ENCODE measurements at regions not wholly inside any gene's neighbourhood (a gene's known extent, or its start where the extent isn't known, plus 50 kb on each side); places are given as distances from the start of the nearest gene placed in this dataset.

DNA sequence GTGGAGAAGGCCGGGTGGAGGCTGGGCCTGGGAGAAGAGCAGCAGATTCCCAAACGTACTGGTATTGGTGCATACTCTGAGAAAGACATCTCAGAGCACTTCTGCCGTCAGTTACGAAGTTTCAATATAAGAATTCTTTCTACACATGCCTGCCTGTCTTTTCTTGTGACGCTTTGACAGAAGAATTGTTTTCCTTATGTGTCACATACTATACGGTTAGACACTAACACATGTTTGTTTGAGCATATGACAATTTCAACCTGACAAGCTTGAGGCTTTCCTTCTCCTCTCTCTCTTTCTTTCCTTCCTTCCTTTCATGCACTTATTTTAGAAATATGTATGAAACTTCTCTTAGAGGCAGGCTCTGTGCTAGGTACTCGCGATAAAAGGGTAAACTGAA, 360.0 kb downstream of the QKI start:
- no peaks in the 10 kb centered on the region for H3K9me3 ChIP-seq (ENCODE audit: control insufficient read depth, low read length)
- H3K27ac ChIP-seq (ENCODE audit: insufficient read depth, low read depth, low read length, poor library complexity, severe bottlenecking): no peak overlapping the region
- 93% methylated on average over 8 of the region's 8 CpGs for WGBS, 2 experiments
- no peaks in the 10 kb centered on the region for H3K36me3 ChIP-seq (ENCODE audit: control insufficient read depth, insufficient read depth, low read length)
- H3K27me3 ChIP-seq (ENCODE audit: control insufficient read depth, insufficient read depth, low read length, poor library complexity, severe bottlenecking): no peaks in the 10 kb centered on the region
- H3K4me3 ChIP-seq (ENCODE audit: insufficient read depth, low read depth, low read length): no peak overlapping the region
- no peaks in the 10 kb centered on the region for H3K4me1 ChIP-seq (ENCODE audit: control insufficient read depth, insufficient read depth, low read length)

DNA sequence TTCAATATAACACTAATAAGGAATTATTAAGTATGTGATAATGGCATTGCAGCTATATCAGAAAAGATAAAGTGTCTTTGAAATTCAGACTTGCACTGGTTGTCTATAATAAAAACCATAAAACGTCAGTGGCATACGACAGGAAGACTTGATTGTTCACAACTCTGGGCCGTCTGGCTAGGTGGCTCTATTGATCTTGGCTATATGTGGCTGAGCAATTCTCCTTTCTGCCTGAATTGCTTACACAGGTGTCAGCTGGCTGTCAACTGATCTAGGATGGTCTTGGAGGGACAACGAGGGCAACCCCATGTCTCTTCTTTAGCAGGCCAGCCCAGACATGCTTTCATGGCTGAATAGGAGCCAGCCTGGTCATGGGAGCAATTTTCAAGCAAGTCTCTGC, 359.1 kb downstream of the QKI start:
- H3K9me3 ChIP-seq (ENCODE audit: control insufficient read depth, low read length): no peaks in the 10 kb centered on the region
- H3K4me1 ChIP-seq (ENCODE audit: control insufficient read depth, insufficient read depth, low read length): no peaks in the 10 kb centered on the region
- no peaks in the 10 kb centered on the region for H3K36me3 ChIP-seq (ENCODE audit: control insufficient read depth, insufficient read depth, low read length)
- no peak overlapping the region for H3K4me3 ChIP-seq (ENCODE audit: insufficient read depth, low read depth, low read length)
- no peak overlapping the region for H3K27ac ChIP-seq (ENCODE audit: insufficient read depth, low read depth, low read length, poor library complexity, severe bottlenecking)
- no peaks in the 10 kb centered on the region for H3K27me3 ChIP-seq (ENCODE audit: control insufficient read depth, insufficient read depth, low read length, poor library complexity, severe bottlenecking)
- WGBS, 2 experiments: 94 to 96% methylated on average over 4 of the region's 4 CpGs

DNA sequence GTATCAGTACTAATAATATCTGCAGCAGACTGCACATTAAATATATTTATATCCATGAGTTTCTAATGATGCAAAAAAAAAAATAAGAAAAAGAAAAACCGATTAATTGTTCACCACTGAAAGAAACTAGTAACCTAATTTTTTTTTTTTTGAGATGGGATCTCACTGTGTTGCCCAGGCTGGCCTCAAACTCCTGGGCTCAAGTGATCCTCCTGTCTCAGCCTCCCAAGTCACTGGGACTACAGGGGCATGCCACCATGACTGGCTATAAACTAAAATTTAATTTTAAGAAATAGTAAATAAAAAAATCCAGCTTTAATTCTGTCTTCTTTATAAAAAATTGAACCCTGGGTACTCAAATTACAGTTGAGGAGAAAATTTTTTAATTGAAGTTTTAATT, 358.2 kb downstream of the QKI start:
- H3K36me3 ChIP-seq (ENCODE audit: control insufficient read depth, insufficient read depth, low read length): no peaks in the 10 kb centered on the region
- no peak overlapping the region for H3K27ac ChIP-seq (ENCODE audit: insufficient read depth, low read depth, low read length, poor library complexity, severe bottlenecking)
- no peaks in the 10 kb centered on the region for H3K9me3 ChIP-seq (ENCODE audit: control insufficient read depth, low read length)
- no peaks in the 10 kb centered on the region for H3K27me3 ChIP-seq (ENCODE audit: control insufficient read depth, insufficient read depth, low read length, poor library complexity, severe bottlenecking)
- H3K4me1 ChIP-seq (ENCODE audit: control insufficient read depth, insufficient read depth, low read length): no peaks in the 10 kb centered on the region
- 82 to 89% methylated on average over 1 of the region's 1 CpG for WGBS, 2 experiments
- H3K4me3 ChIP-seq (ENCODE audit: insufficient read depth, low read depth, low read length): no peak overlapping the region

DNA sequence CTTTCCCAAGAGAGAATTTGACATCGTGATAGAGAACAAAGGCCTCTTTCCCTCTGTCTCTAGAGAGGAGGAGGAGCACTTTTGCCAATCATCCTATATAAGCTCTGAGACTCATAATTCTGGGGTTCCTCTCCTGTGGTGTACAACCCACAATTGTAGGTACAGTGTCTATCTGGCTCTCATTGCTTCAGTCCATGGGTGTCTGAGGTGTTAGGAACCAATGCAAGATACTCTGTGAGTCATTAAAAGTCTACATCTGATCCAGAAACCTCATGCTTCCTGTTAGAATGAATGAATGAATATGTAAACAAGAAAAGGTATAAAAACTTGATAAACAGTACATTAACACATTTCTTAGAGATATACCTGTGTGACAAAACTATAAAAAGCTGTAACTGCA, 356.7 kb downstream of the QKI start:
- 69 to 73% methylated on average over 1 of the region's 1 CpG for WGBS, 2 experiments
- H3K27ac ChIP-seq (ENCODE audit: insufficient read depth, low read depth, low read length, poor library complexity, severe bottlenecking): no peak overlapping the region
- H3K36me3 ChIP-seq (ENCODE audit: control insufficient read depth, insufficient read depth, low read length): no peaks in the 10 kb centered on the region
- H3K9me3 ChIP-seq (ENCODE audit: control insufficient read depth, low read length): no peaks in the 10 kb centered on the region
- H3K4me3 ChIP-seq (ENCODE audit: insufficient read depth, low read depth, low read length): no peak overlapping the region
- no peaks in the 10 kb centered on the region for H3K27me3 ChIP-seq (ENCODE audit: control insufficient read depth, insufficient read depth, low read length, poor library complexity, severe bottlenecking)
- H3K4me1 ChIP-seq (ENCODE audit: control insufficient read depth, insufficient read depth, low read length): no peaks in the 10 kb centered on the region

DNA sequence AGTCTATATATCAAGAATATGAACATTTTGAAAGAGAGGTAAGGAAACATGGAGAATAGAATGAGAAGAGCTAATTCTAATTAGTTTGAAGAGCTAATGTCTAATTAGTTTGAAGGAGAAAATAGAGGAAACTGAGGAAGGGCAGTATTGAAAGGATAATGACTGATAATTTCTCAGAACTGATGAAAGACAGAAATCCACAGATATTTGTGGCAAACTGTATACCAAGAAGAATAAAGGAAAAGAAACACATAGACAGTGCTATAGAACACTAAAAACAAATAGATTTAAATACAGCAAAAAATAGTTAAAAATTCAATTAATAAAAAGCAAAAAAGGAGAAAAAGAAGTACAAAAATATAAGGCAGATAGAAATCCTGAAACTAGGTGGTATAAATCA, 354.4 kb downstream of the QKI start:
- Histone ChIP-seq H3K4me1 (ENCODE audit: control insufficient read depth, insufficient read depth, low read length) (no peaks in the 10 kb centered on the region), H3K9me3 (ENCODE audit: control insufficient read depth, low read length) (no peaks in the 10 kb centered on the region), H3K27ac (ENCODE audit: insufficient read depth, low read depth, low read length, poor library complexity, severe bottlenecking) (no peak overlapping the region), H3K4me3 (ENCODE audit: insufficient read depth, low read depth, low read length) (no peak overlapping the region), H3K27me3 (ENCODE audit: control insufficient read depth, insufficient read depth, low read length, poor library complexity, severe bottlenecking) (no peaks in the 10 kb centered on the region), H3K36me3 (ENCODE audit: control insufficient read depth, insufficient read depth, low read length) (no peaks in the 10 kb centered on the region)

DNA sequence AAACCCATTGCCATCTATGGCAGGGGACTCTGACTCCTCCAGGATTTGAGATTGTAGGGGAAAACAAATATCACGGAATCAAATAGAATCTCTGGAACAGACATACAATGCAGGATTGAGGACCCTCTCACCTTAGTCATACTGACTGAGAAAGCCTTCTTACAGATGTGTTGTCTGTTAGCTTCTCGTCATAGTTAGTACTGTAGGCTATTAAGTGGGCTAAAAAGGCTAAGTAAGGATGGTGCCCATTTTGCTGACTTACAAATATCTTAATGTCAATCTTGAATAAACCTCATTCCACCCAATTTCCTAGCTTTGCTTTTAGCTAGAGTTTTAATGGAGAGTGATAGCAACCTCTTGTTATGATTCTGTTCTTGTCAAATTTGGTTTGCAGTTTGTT, 352.4 kb downstream of the QKI start:
- Histone ChIP-seq H3K4me1 (ENCODE audit: control insufficient read depth, insufficient read depth, low read length) (no peaks in the 10 kb centered on the region), H3K9me3 (ENCODE audit: control insufficient read depth, low read length) (no peaks in the 10 kb centered on the region), H3K36me3 (ENCODE audit: control insufficient read depth, insufficient read depth, low read length) (no peaks in the 10 kb centered on the region), H3K4me3 (ENCODE audit: insufficient read depth, low read depth, low read length) (no peak overlapping the region), H3K27ac (ENCODE audit: insufficient read depth, low read depth, low read length, poor library complexity, severe bottlenecking) (no peak overlapping the region), H3K27me3 (ENCODE audit: control insufficient read depth, insufficient read depth, low read length, poor library complexity, severe bottlenecking) (no peaks in the 10 kb centered on the region)
- WGBS, 2 experiments: 93 to 95% methylated on average over 2 of the region's 2 CpGs

DNA sequence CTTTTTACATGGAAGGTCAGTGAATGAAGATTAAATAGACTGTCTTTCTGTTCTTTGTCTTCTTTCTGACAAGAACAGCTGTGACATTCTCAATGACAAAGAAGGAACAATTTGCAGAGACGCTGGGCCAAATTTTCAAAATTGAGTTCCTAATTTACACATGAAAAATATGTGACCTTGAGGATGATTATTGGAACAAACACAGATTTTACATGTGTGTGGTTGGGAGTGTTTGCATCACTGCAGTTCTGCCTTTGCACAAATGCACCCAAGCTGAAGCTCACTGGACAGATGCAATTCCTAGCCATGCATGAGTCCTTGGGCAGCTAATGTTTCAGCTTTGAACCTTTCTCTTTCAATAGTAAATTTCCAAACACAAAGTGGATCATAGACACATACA, 350.8 kb downstream of the QKI start:
- 44 to 67% methylated on average over 1 of the region's 1 CpG for WGBS, 2 experiments
- Histone ChIP-seq H3K9me3 (ENCODE audit: control insufficient read depth, low read length) (no peaks in the 10 kb centered on the region), H3K27ac (ENCODE audit: insufficient read depth, low read depth, low read length, poor library complexity, severe bottlenecking) (no peak overlapping the region)

DNA sequence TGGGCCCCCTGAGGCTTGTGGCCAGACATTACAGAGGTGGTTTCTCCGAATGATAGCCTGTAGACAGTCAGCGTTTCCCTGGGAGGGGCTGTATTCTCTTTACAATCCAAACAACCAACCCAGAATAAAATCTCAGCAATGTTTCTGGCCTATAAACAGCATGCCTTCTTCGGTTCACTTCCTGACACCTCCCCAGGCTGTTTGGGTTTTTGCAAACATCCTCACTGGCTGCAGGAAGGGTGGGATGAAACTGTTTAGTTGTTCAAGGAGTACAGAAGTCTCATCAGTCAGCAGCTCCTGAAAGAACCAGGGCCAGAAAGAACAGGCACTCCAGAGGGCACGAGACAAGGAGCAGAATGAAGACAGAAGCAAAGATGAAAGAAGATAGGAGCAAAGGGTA, 350.0 kb downstream of the QKI start:
- Histone ChIP-seq H3K27me3 (ENCODE audit: control insufficient read depth, insufficient read depth, low read length, poor library complexity, severe bottlenecking) (no peaks in the 10 kb centered on the region), H3K9me3 (ENCODE audit: control insufficient read depth, low read length) (no peaks in the 10 kb centered on the region), H3K4me1 (ENCODE audit: control insufficient read depth, insufficient read depth, low read length) (no peaks in the 10 kb centered on the region), H3K36me3 (ENCODE audit: control insufficient read depth, insufficient read depth, low read length) (no peaks in the 10 kb centered on the region), H3K4me3 (ENCODE audit: insufficient read depth, low read depth, low read length) (no peak overlapping the region), H3K27ac (ENCODE audit: insufficient read depth, low read depth, low read length, poor library complexity, severe bottlenecking) (no peak overlapping the region)
- WGBS, 2 experiments: 93 to 95% methylated on average over 4 of the region's 4 CpGs

More for the DNA sequence above, 350.8 kb downstream of the QKI start:
- Histone ChIP-seq H3K4me1 (ENCODE audit: control insufficient read depth, insufficient read depth, low read length) (no peaks in the 10 kb centered on the region), H3K4me3 (ENCODE audit: insufficient read depth, low read depth, low read length) (no peak overlapping the region), H3K36me3 (ENCODE audit: control insufficient read depth, insufficient read depth, low read length) (no peaks in the 10 kb centered on the region), H3K27me3 (ENCODE audit: control insufficient read depth, insufficient read depth, low read length, poor library complexity, severe bottlenecking) (no peaks in the 10 kb centered on the region)

DNA sequence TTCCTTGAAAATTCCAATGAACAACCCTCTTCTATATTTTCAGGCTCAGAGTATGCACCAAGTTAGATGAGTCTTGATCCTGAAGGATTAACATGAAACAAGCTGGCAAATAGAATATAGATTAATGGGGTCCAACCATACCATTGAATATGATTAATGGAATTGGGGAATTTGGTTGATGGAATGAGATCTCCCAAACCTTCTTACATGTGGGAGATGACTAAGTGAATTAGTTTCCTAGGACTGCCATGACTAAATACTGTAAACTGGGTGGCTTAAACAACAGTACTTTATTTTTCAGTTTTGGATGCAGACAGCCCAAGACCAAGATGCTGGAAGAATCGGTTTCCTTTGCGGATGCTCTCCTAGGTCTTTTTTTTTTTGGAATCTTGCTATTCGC, 347.0 kb downstream of the QKI start:
- 77 to 79% methylated on average over 3 of the region's 3 CpGs for WGBS, 2 experiments
- H3K36me3 ChIP-seq (ENCODE audit: control insufficient read depth, insufficient read depth, low read length): no peaks in the 10 kb centered on the region
- H3K4me3 ChIP-seq (ENCODE audit: insufficient read depth, low read depth, low read length): no peak overlapping the region
- H3K27ac ChIP-seq (ENCODE audit: insufficient read depth, low read depth, low read length, poor library complexity, severe bottlenecking): no peak overlapping the region
- no peaks in the 10 kb centered on the region for H3K27me3 ChIP-seq (ENCODE audit: control insufficient read depth, insufficient read depth, low read length, poor library complexity, severe bottlenecking)
- H3K9me3 ChIP-seq (ENCODE audit: control insufficient read depth, low read length): no peaks in the 10 kb centered on the region
- H3K4me1 ChIP-seq (ENCODE audit: control insufficient read depth, insufficient read depth, low read length): no peaks in the 10 kb centered on the region

DNA sequence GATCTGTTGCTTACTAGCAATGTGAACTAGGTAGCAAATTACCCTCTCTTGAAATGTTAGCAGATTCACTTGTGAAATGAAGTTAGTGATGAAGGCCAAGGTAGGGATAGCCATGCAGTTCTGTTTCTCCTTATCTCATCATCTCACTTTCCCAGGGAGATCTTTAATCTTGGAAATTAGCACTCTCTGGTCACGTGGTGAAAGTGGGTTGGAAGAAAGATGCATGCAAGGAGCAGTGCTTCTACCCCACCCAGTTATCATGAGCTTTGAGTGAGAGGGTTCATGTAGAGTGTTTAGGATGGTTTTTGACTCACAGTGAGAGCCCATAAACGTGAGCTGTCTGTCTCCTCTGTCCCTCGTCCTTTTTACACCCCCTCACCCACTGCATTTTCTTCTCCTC, 346.3 kb downstream of the QKI start:
- H3K36me3 ChIP-seq (ENCODE audit: control insufficient read depth, insufficient read depth, low read length): no peaks in the 10 kb centered on the region
- no peaks in the 10 kb centered on the region for H3K4me1 ChIP-seq (ENCODE audit: control insufficient read depth, insufficient read depth, low read length)
- 82 to 85% methylated on average over 2 to 3 of the region's 3 CpGs for WGBS, 2 experiments
- no peaks in the 10 kb centered on the region for H3K27me3 ChIP-seq (ENCODE audit: control insufficient read depth, insufficient read depth, low read length, poor library complexity, severe bottlenecking)
- H3K9me3 ChIP-seq (ENCODE audit: control insufficient read depth, low read length): no peaks in the 10 kb centered on the region
- no peak overlapping the region for H3K4me3 ChIP-seq (ENCODE audit: insufficient read depth, low read depth, low read length)
- no peak overlapping the region for H3K27ac ChIP-seq (ENCODE audit: insufficient read depth, low read depth, low read length, poor library complexity, severe bottlenecking)

DNA sequence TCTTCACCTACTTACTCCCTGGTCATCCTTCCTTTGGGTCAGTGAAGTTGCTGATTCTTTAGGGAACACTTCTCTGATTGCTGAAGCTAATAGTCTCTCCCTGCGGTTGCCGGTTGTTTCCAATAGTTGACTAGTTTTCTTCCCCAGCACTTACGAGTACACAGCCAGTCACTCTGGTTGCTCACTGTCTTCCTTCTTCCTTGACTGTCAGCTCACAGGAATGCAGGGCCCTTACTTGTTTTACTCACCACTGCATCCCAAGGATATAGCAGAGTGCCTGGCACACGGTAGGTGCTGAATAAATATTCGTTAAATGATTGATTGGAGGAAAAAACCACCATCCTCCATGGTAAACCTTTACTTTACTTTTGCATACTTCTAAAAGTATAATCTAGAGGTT, 345.0 kb downstream of the QKI start:
- H3K4me3 ChIP-seq (ENCODE audit: insufficient read depth, low read depth, low read length): no peak overlapping the region
- H3K27ac ChIP-seq (ENCODE audit: insufficient read depth, low read depth, low read length, poor library complexity, severe bottlenecking): no peak overlapping the region
- no peaks in the 10 kb centered on the region for H3K9me3 ChIP-seq (ENCODE audit: control insufficient read depth, low read length)
- no peaks in the 10 kb centered on the region for H3K4me1 ChIP-seq (ENCODE audit: control insufficient read depth, insufficient read depth, low read length)
- WGBS, 2 experiments: 94% methylated on average over 3 to 5 of the region's 5 CpGs
- no peaks in the 10 kb centered on the region for H3K36me3 ChIP-seq (ENCODE audit: control insufficient read depth, insufficient read depth, low read length)
- H3K27me3 ChIP-seq (ENCODE audit: control insufficient read depth, insufficient read depth, low read length, poor library complexity, severe bottlenecking): no peaks in the 10 kb centered on the region
